ENCODE measurements at regions not wholly inside any gene's neighbourhood (a gene's known extent, or its start where the extent isn't known, plus 50 kb on each side); places are given as distances from the start of the nearest gene placed in this dataset.

GRCh38 chr20:52744441-52744840 is 227.7 kb upstream of the TSHZ2 start:
- H3K4me3 ChIP-seq (ENCODE audit: low read depth, low read length), result no peak overlapping the region
- DNase-seq (ENCODE audit: low read depth), result no peak
- TF ChIP-seq CTCF (IDR thresholded peaks at IDR 0.05; ENCODE audit: insufficient read depth, low read length), result no peak

GRCh38 chr20:52738081-52738480 is 234.1 kb upstream of the TSHZ2 start:
- no peak for TF ChIP-seq CTCF (IDR thresholded peaks at IDR 0.05; ENCODE audit: insufficient read depth, low read length)
- no peak overlapping the region for H3K4me3 ChIP-seq (ENCODE audit: low read depth, low read length)
- DNase-seq (ENCODE audit: low read depth), result no peak

- no peak overlapping the region for H3K4me3 ChIP-seq (ENCODE audit: low read depth, low read length)
- no peak for DNase-seq (ENCODE audit: low read depth)
- TF ChIP-seq CTCF (IDR thresholded peaks at IDR 0.05; ENCODE audit: insufficient read depth, low read length), result no peak
These were observed 235.7 kb upstream of the TSHZ2 start for GRCh38 chr20:52736507-52736906.

- no peak for DNase-seq (ENCODE audit: low read depth)
- no peak for TF ChIP-seq CTCF (IDR thresholded peaks at IDR 0.05; ENCODE audit: insufficient read depth, low read length)
- H3K4me3 ChIP-seq (ENCODE audit: low read depth, low read length), result no peak overlapping the region
These were observed 241.1 kb upstream of the TSHZ2 start for GRCh38 chr20:52731093-52731492.

- no peak for TF ChIP-seq CTCF (IDR thresholded peaks at IDR 0.05; ENCODE audit: insufficient read depth, low read length)
- H3K4me3 ChIP-seq (ENCODE audit: low read depth, low read length), result no peak overlapping the region
- DNase-seq (ENCODE audit: low read depth), result no peak
These were observed 244.3 kb upstream of the TSHZ2 start for GRCh38 chr20:52727740-52728456.

- DNase-seq (ENCODE audit: low read depth), result no peak
- H3K4me3 ChIP-seq (ENCODE audit: low read depth, low read length), result no peak overlapping the region
- no peak for TF ChIP-seq CTCF (IDR thresholded peaks at IDR 0.05; ENCODE audit: insufficient read depth, low read length)
These were observed 247.6 kb upstream of the TSHZ2 start for GRCh38 chr20:52724541-52724940.
